OCI-LY3 (cell line): ENCODE measurements at regions not wholly inside any gene's neighbourhood (a gene's known extent, or its start where the extent isn't known, plus 50 kb on each side); places are given as distances from the start of the nearest gene placed in this dataset.

Experiments
- EZH2phosphoT487 ChIP-seq: fragments of 200-600 bp; shearing (Covaris generic); IDR thresholded peaks from 2 replicates; pipeline ENCODE4 v1.6.1; 2018; ENCODE audit warnings: antibody characterized with exemption, mixed run types, low read depth
- TF ChIP-seq, protein P1 (sequence below): fragments of 200-600, 300-600 bp; sonication (generic); IDR thresholded peaks from 2 replicates; pipeline ENCODE4 v1.5.1; 2014; ENCODE audit warnings: antibody characterized with exemption, low read length, low read depth

DNA sequence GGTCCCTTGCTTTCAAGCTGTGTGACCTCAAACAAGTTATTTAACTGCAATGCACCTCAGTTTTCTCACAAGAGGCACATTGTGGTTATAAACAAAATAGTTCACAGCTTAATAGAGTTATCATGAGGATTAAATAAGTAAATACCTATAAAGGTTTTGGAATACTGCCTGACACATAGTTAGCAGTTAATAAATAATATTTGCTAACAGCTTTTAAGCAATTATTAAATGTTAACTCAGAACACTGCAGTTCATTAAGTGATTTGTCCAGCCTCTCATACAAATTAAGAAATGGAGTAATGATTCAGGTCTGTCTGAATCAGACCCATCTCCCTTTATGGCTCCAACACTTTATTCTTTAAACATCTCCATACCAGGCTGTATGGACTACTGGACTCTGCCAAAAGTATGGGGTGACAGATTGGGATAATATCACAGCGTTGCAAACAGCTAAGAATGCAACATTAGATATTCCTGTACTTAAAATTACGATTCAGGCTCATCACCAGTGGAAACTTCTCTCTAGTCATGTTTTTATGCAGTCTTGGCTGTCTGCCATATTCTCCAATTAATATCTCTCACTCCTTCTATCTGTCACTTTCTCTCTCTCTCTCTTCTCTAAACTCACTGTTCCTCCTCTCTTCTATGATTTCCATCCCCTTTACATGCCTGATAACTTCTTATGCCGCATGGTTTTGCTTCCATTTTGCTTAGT, 370.6 kb upstream of the UBE2E3 start:
- TF ChIP-seq, protein P1, sequence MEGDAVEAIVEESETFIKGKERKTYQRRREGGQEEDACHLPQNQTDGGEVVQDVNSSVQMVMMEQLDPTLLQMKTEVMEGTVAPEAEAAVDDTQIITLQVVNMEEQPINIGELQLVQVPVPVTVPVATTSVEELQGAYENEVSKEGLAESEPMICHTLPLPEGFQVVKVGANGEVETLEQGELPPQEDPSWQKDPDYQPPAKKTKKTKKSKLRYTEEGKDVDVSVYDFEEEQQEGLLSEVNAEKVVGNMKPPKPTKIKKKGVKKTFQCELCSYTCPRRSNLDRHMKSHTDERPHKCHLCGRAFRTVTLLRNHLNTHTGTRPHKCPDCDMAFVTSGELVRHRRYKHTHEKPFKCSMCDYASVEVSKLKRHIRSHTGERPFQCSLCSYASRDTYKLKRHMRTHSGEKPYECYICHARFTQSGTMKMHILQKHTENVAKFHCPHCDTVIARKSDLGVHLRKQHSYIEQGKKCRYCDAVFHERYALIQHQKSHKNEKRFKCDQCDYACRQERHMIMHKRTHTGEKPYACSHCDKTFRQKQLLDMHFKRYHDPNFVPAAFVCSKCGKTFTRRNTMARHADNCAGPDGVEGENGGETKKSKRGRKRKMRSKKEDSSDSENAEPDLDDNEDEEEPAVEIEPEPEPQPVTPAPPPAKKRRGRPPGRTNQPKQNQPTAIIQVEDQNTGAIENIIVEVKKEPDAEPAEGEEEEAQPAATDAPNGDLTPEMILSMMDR, result no peak
- TF ChIP-seq EZH2phosphoT487, result no peak
